Uterus (tissue), 3 donors: ENCODE measurements at regions not wholly inside any gene's neighbourhood (a gene's known extent, or its start where the extent isn't known, plus 50 kb on each side); places are given as distances from the start of the nearest gene placed in this dataset.

Source experiments
- DNase-seq, 2 donors: peaks; one replicate each; pipeline ENCODE4 v3.0.0-alpha.2; 2019 to 2020
- H3K27ac ChIP-seq, 2 donors: fragments of 200-600 bp; sonication (generic); 1 replicate in 1 of 2; 2 replicates in 1 of 2; pipeline ENCODE4 v1.5.1; 2016 to 2018
- H3K27me3 ChIP-seq, 2 donors: fragments of 200-600 bp; sonication (generic); one replicate each; pipeline ENCODE4 v1.5.1; 2018 to 2019; ENCODE audit warnings: control low read depth in 1 of 2
- H3K36me3 ChIP-seq, 2 donors: fragments of 200-600 bp; sonication (generic); one replicate each; pipeline ENCODE4 v1.5.1; 2019; ENCODE audit warnings: control low read depth in 1 of 2
- H3K4me1 ChIP-seq, 2 donors: fragments of 200-600 bp; sonication (generic); one replicate each; pipeline ENCODE4 v1.5.1; 2018 to 2019; ENCODE audit warnings: control low read depth in 1 of 2
- H3K4me3 ChIP-seq, 2 donors: fragments of 200-600 bp; sonication (generic); 1 replicate in 1 of 2; 2 replicates in 1 of 2; pipeline ENCODE4 v1.5.1; 2018 to 2019; ENCODE audit warnings: mild to moderate bottlenecking in 1 of 2
- H3K9me3 ChIP-seq, 2 donors: fragments of 200-600 bp; sonication (generic); one replicate each; pipeline ENCODE4 v1.5.1; 2019; ENCODE audit warnings: control low read depth in 1 of 2
- POLR2A ChIP-seq, 2 donors: fragments of 450-650 bp; IDR thresholded peaks; one replicate each; pipeline ENCODE4 v1.6.1; 2016; ENCODE audit warnings: antibody characterized with exemption in 2 of 2, mild to moderate bottlenecking in 1 of 2, moderate library complexity in 1 of 2
- intact Hi-C: fragments of 100-400 bp; cut with DNase I; formaldehyde crosslinking; loops from one replicate; pipeline ENCODE4 v1.15.1; 2023; ENCODE audit warnings: low total_unique reads
- TF ChIP-seq, protein P1 (sequence below), 4 experiments: fragments of 200-600 bp in 2 of 4; fragments of 450-650 bp in 2 of 4; sonication (generic) in 2 of 4; IDR thresholded peaks; one replicate each; pipeline ENCODE4 v1.5.1; 2016 to 2019; ENCODE audit warnings: antibody characterized with exemption in 4 of 4, mild to moderate bottlenecking in 2 of 4, moderate library complexity in 1 of 4
- donor health status: DM: yes; HTN: yes; CAD: no.

DNA sequence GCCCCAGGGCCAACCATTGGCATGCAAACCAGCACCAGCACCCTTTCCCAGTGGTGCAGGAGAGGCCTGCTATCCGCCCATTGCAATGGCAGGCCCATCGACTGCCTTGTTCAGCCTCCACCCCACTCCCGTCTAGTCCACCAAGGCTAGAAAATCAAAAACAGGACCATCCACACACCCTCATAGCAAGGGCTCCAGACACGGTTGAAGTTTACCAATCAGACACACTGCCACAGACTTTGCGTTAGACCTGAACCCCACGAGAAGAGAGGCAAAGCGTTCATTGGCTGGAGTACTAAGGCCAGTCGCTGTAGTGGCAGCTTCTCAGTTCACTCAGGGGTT, 95.3 kb upstream of the TEX51 start:
- Histone ChIP-seq H3K4me1 (no peaks in the 10 kb centered on the region), H3K4me3 (no peak overlapping the region), H3K36me3 (no peaks in the 10 kb centered on the region), H3K27ac (no peak overlapping the region), H3K9me3 (no peaks in the 10 kb centered on the region), H3K27me3 (no peaks in the 10 kb centered on the region)
- intact Hi-C loops, result no loop called here
- TF ChIP-seq, protein P1, sequence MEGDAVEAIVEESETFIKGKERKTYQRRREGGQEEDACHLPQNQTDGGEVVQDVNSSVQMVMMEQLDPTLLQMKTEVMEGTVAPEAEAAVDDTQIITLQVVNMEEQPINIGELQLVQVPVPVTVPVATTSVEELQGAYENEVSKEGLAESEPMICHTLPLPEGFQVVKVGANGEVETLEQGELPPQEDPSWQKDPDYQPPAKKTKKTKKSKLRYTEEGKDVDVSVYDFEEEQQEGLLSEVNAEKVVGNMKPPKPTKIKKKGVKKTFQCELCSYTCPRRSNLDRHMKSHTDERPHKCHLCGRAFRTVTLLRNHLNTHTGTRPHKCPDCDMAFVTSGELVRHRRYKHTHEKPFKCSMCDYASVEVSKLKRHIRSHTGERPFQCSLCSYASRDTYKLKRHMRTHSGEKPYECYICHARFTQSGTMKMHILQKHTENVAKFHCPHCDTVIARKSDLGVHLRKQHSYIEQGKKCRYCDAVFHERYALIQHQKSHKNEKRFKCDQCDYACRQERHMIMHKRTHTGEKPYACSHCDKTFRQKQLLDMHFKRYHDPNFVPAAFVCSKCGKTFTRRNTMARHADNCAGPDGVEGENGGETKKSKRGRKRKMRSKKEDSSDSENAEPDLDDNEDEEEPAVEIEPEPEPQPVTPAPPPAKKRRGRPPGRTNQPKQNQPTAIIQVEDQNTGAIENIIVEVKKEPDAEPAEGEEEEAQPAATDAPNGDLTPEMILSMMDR (IDR thresholded peaks at IDR 0.05), result no peak
- no peak for TF ChIP-seq POLR2A (IDR thresholded peaks at IDR 0.05)
- no peak for DNase-seq

DNA sequence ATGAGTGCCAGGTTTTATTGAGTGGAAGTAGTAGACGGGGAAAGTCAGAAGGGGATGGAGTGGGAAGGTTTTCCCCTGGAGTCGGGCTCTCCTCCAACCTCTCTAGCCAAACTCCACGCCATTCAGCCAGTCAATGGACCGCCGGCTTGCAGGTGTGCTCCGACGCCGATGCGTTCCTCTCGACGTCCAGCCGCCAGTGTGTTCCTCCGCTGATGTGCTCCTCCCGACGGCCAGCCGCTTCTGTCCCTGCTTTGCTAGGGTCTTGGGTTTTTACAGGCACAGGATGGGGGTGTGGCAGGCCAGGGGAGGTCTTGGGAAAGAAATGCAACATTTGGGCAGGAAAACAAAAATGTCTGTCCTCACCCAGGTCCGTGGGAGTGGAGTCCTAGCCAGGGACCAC, 94.3 kb upstream of the TEX51 start:
- Histone ChIP-seq H3K4me1 (no peaks in the 10 kb centered on the region), H3K27ac (no peak overlapping the region), H3K27me3 (no peaks in the 10 kb centered on the region), H3K9me3 (no peaks in the 10 kb centered on the region), H3K4me3 (no peak overlapping the region), H3K36me3 (no peaks in the 10 kb centered on the region)
- TF ChIP-seq, protein P1 (IDR thresholded peaks at IDR 0.05), result no peak
- no peak for TF ChIP-seq POLR2A (IDR thresholded peaks at IDR 0.05)
- DNase-seq, result no peak
- intact Hi-C loops, result no loop called here

DNA sequence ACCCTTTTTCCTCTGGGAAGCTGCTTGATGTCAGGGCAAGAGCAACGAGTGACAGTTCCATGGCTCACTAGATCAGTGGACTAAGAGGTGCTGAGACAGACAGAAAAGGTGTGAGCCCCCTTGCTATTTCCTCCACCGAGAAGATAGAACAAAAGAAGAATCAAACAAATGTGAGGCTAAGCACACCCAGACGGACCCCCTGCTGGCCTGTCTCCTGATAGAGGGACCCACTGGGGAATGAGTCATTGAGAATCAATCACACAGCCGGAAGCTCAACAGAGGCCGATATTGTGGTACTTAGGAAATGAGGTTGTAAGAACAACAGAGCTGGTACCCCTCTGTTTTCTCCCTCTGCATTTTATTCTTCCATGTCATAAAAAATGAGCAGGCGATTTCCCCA, 89.8 kb upstream of the TEX51 start:
- DNase-seq, result no peak
- H3K27ac ChIP-seq, result no peak overlapping the region

DNA sequence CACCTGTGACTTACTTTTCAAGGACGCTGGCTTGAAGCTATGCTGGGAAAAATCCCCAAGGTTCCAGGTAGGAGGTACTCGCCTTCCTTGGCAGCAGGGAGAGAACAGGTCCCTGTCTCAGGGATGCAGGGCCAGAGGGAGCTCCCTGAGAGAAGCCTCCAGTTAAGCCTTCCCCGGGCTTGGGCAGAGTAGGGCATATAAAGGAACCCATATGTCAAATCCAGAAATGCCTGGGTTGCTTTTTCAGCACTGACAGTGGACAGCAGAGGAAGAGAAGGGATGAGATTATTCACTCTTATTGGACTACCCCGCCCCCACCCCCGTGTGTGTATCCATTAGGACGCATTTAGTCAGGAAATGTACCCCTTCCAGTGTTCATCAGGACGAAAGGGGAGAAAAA, 89.3 kb upstream of the TEX51 start:
- Histone ChIP-seq H3K36me3 (no peaks in the 10 kb centered on the region), H3K9me3 (no peaks in the 10 kb centered on the region), H3K27me3 (no peaks in the 10 kb centered on the region), H3K27ac (no peak overlapping the region), H3K4me3 (no peak overlapping the region), H3K4me1 (no peaks in the 10 kb centered on the region)
- intact Hi-C loops, result no loop called here
- DNase-seq, result no peak
- TF ChIP-seq POLR2A (IDR thresholded peaks at IDR 0.05), result no peak
- TF ChIP-seq, protein P1 (IDR thresholded peaks at IDR 0.05), result no peak

More for the DNA sequence above, 89.8 kb upstream of the TEX51 start:
- H3K4me3 ChIP-seq, result no peak overlapping the region
- H3K27me3 ChIP-seq, result no peaks in the 10 kb centered on the region
- intact Hi-C loops, result no loop called here
- H3K9me3 ChIP-seq, result no peaks in the 10 kb centered on the region
- H3K36me3 ChIP-seq, result no peaks in the 10 kb centered on the region
- H3K4me1 ChIP-seq, result no peaks in the 10 kb centered on the region
- no peak for TF ChIP-seq POLR2A (IDR thresholded peaks at IDR 0.05)
- TF ChIP-seq, protein P1 (IDR thresholded peaks at IDR 0.05), result no peak

DNA sequence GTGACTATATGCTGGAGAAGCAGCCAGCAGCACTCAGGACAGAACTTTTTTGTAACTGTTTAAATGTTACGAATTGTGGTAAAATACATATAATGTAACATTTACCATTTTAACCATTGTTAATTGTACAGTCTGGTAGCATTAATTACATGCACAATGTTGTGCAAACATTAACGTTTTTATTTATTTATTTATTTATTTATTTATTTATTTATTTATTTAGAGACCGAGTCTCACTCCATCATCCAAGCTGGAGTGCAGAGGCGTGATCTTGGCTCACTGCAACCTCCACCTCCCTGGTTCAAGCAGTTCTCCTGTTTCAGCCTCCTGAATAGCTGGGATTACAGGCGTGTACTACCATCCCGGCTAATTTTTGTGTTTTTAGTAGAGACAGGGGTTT, 88.7 kb upstream of the TEX51 start:
- Histone ChIP-seq H3K36me3 (no peaks in the 10 kb centered on the region), H3K9me3 (no peaks in the 10 kb centered on the region), H3K27ac (no peak overlapping the region), H3K4me1 (no peaks in the 10 kb centered on the region), H3K4me3 (no peak overlapping the region), H3K27me3 (no peaks in the 10 kb centered on the region)
- DNase-seq, result no peak
- TF ChIP-seq, protein P1 (IDR thresholded peaks at IDR 0.05), result no peak
- TF ChIP-seq POLR2A (IDR thresholded peaks at IDR 0.05), result no peak
- intact Hi-C loops, result no loop called here
